Urothelium cell line (cell line): ENCODE measurements at regions not wholly inside any gene's neighbourhood (a gene's known extent, or its start where the extent isn't known, plus 50 kb on each side); places are given as distances from the start of the nearest gene placed in this dataset.
"Not testable (repeated sequence)": the region's sequence is repeated elsewhere in the genome, so short reads cannot be mapped to it uniquely, and the experiment has no call there.

Experiments
- DNase-seq: peaks from one replicate; pipeline ENCODE4 v3.0.0; 2011; ENCODE audit warnings: low spot score, mixed read lengths
- FAIRE-seq: peaks from 2 replicates; lab custom pipeline; 2011; peaks lifted over from hg19 to GRCh38; lab: Jason Lieb, UNC

DNA sequence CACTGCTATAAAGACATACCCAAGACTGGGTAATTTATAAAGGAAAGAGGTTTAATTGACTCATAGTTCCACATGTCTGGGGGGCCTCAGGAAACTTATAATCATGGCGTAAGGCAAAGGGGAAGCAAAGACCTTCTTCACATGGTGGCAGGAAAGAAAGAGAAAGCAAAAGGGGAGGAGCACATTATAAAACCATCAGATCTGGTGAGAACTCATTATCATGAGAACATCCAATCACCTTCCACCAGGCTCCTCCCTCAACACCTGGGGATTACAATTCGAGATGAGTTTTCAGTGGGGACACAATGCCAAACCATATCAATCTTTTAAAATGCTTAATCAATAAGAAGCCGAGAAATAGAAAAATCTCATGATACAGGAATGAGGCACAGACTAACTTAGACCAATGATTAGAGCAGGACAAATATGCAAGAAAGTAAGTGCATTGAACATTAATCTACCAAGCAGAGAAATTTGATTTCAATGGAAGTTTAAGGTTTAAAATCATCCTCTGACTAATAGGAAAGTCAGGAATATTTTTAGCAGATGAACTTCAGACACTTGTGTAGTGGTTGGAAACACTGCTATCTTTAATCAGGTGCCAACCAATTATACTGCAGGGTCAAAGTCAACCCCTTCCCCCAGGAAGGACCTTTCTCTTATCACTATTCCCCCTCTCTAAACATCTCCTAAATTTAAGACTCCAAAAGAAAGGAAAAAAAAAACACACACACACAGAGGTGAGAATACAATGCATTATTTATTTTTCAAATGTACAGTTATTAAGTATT lies 259.2 kb downstream of the IRS1 start:
- FAIRE-seq = no peak

DNA sequence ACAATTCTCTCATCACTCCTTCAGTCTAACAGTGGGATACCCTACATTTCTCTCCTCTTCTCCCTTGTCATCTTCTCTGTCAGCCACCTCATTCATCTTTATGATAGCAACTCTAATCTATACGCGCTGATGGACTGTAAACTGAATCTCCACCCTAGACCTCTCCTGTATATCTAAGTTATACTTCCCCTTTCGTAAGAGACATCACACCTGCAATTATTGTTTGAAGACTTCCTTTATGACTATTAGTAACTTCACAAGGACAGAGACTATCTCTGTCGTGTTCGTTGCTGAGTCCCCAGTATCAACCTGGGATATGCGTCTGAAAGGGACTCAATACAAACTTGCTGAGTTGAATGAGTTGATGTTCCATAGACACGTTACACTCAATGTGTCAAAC lies 263.2 kb downstream of the IRS1 start:
- DNase-seq = no peak
- FAIRE-seq = no peak

More for the DNA sequence above, 259.2 kb downstream of the IRS1 start:
- no peak for DNase-seq

DNA sequence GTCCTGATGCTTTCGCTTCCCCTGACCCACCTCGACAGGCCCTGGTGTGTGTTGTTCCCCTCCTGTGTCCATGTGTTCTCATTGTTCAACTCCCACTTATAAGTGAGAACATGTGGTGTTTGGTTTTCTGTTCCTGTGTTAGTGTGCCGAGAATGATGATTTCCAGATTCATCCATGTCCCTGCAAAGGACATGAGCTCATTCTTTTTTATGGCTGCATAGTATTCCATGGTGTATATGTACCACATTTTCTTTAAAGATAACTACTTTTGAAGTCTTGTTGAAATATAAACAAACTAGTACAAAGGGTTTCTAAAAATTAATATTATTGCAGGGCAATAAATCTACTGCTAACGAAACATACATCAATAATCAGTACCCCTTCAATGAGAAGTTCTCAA lies 266.6 kb downstream of the IRS1 start:
- not testable (repeated sequence) for FAIRE-seq, DNase-seq

DNA sequence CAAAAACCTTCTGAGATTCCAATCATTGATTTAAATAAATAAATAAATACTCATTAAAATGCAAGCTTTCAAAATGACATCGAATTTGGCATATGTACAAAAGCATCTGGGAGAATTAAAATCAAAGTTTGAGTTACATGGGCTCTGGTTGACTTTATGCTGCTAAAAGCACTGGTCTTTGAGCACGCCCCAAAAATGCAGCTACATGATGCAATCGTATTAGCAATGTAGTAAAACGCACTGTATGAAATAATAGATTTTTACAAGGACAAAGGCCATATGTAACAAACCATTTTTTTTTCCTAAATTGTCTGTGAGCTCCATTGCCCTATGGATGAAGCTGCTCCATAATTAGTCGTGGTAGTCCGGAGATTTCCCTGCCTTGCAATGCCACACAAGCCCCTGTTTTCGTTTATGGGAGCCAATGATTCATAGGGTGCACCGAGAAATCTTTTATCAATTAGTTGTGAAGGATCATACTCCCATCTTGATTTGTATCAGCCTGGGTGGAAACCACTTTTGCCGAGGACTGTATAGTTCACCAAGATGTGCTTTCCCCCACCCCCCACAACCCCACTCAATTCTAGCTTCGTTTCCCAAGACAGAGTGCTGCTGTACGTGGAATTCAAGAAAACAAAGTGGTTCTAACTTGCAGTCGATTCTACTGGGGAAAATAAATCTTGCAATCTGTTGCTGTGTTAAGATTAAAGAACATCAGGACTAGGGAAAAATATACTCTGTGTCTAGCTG lies 268.4 kb downstream of the IRS1 start:
- FAIRE-seq = no peak

DNA sequence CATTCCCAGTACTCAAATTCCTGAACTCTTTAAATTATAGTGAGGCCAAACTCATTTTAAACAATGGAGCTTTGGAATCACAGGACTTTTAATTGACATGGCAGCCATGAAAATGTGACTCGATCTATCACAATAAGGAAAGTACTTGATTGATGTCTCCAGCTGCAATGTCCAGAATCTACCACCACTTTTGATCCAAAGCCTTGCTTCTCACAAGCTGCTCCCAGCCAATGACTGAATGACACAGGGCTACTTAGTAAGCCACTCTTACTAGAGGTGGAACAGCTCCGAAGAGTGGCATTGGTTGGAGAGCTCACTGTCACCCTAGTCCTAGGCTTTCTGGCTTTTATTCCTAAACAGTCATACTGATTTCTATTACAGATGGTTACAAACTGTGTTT lies 270.1 kb downstream of the IRS1 start:
- no peak for FAIRE-seq
- no peak for DNase-seq

More for the DNA sequence above, 268.4 kb downstream of the IRS1 start:
- DNase-seq = no peak

DNA sequence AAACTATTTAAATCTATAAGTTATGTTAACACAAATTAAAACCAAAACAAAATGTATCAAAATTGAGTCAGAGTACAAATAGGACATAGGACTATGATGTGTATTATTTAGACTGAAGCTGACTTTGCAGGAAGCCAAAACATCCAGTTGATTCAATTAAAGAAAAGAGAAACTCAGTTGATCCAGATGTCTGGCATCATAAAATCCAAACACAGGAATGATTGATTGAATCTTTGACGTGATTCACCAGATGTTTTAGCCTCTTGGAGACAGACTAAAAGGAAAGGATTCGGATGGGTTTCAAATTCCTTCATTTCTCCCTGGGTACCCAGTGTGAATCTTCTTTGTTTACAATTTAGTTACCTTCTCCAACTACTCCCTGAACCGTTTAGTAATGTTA lies 272.9 kb downstream of the IRS1 start:
- DNase-seq (no peak), FAIRE-seq (no peak)

DNA sequence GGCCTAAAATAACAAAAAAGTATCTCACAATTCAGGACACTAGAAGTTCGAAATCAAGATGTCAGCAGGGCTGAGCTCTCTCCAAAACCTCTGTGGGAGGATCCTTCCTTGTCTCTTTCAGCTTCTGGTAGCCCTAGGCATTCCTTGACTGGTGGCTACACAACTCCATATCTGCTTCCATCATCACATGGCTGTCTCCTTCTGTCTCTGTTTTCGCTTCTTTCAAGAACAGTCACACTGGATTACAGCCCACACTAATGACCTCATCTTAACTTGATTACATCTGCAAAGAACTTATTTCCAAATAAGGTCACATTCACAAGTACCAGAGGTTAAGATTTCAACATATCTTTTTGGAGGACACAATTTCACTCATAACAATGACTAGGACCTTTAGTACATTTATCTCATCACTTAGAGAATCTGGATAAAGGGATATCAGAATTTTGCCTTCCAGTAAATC lies 275.2 kb downstream of the IRS1 start:
- DNase-seq (no peak), FAIRE-seq (no peak)

DNA sequence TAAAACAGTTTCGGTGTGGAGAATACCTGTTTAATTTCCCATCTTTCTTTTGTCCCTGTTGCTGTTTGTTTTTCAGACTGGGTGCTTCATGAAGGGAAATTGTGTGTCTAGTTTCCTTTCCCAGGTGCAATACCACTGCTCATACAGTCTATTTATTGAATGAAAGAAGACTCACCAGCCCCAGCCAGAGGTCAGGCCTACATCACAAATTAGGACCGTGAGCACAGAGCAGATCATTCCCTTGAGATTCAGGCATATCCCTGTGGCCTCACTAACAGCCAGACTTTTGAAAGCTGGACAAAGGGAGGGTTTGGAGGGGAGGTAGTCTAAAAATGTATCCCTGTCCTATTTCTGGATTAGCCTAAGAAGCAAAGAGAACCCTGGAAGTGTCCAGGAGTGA lies 278.9 kb downstream of the IRS1 start:
- no peak for DNase-seq
- FAIRE-seq = no peak

DNA sequence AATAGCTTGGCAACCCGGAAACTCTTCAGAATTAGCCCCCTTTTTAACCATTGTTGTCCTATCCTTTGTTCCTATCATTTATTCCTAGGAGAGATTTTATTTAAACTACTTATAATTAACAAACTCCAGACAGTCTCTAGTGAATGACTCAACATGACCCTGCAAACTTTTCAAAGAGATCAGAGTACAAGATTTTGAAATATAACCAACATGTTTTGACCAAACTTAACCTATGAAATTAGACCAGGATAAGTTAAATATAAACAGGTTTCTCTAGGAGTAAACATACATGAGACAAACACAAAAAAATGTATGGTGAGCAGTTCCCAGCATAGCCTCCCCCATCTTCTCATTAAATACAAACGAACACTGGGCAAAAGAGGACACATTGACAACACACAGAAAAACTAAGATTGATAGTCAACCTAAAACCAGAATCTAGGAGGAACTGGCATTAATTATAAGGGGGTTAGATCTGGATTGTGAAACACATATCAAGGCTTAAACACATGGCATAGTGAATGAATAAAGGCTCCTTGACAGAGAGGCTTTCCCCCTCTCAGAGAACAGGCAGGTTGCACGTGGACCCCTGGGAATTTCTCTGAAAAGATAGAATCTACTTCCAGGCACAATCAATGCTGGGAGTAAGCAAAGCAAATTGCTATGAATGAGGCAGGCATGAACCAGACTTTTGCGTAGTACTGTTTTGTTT lies 284.1 kb downstream of the IRS1 start:
- DNase-seq (no peak), FAIRE-seq (no peak)

DNA sequence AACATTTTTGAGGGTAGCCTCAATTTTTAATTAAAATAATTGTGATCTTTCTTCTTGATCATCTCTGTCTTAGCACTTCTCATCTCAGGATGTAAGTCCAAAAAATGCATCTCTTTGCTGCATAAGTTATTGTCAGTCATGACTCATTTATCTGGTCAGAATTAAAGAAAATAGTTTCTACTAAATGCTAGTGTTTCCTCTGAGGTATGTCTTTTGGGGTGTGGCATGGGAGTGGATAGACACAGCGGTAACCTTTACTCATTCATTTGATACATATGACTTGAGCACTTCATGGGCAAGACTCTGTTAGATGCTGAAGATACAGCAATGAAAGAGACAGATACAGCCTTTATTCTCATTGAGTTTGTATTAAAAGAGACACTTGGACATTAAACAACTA lies 284.7 kb downstream of the IRS1 start:
- DNase-seq (peak; percentile 6), FAIRE-seq (no peak)

DNA sequence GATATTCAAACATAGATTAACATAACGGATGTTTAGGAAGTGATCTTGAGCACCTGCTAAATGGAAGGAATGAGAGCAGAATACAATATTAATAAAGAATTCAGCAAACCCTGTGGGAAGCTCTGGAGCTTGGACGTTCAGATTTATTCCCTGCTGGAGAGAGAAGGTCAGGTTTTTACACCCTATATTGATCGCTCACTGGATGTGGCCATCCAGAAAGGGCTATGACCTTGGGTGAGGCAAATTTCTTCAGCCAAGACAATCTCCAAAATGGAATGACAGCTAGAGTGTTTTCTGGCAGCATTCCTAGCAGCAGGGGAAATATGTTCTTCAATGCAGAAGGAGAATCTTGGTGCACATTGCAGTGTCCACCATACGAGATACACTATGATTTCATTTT lies 288.3 kb downstream of the IRS1 start:
- DNase-seq = no peak
- FAIRE-seq = no peak

DNA sequence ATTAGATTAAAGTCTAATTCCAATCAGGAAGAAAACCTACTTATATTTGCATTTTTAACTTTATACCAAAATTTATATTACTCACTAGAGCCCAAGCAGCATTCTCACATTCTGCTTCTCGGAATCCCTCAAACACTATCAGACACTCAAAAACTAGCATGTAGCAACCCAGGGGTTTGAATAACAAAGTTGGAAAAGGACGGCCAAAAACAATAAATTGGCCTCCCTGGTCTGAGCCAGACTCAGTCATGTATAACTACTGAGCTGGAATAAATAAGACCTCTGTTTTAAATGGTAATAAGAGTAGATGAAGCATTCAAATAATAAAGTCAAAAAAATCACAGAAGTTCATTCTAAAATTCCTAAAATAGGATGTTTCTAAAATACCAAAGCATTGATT lies 290.9 kb downstream of the IRS1 start:
- DNase-seq (no peak), FAIRE-seq (no peak)

DNA sequence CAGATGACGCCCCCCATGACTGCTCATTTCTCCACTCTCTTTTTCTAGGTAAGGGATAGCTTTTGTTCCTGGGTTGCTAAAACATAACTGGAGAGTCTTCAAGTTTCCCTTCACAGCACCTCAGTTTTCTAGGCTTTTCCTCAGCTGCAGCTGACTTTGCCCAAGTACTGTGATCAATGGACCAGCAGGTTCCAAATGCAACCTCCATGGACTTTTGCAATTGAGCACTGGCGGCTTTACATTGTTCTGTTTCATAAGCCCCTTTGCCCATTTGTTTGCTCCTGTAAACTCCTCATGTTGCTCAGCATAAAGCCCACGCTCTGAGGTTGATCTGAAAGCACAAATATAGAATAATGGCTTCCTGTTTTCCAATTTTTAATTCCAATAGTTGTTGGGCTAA lies 291.6 kb downstream of the IRS1 start:
- DNase-seq (no peak), FAIRE-seq (no peak)

DNA sequence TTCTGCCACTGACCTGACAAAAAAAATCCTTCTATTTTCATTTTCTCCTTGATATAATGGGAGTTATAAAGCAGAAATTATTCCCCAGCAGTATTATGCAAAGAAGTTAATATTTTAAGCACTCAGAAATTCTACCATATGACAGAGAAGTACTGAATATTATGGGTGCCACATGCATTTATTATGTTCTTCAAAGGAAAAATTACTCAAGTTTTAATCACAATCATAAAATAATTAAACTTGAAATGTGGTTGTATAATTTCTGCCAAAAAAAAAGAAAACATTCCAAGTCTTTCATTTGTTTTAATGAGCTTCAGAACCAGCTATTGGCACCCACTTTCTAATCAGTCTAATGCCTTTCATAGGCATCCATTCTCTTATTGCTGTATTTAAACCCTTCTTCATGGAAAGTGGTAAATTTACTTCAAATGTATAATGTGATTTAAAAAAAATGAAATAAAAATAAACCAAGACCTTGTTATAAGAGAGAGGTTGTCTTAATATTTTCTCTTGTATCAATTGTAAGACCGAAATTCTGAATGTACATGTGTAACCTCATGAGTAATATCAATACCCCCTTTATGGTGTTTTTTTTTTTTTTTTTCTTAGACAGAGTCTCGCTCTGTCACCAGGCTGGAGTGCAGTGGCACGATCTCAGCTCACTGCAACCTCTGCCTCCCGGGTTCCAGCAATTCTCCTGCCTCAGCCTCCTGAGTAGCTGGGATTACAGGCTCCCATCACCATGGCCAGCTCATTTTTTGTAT lies 302.3 kb downstream of the IRS1 start:
- FAIRE-seq (no peak), DNase-seq (no peak)

DNA sequence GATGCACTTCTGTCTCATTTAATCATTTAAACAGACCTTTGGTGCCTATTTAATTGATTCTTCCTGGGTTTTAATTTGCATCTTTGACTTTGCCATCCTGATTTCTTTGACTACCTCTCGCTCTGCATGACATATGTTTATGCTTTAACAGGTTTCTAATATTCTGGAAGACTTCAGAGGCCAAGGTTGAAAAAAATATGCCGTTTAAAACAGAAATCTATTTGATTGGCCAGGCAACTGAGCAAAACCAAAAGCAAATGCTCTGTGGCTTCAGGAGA lies 303.4 kb downstream of the IRS1 start:
- no peak for FAIRE-seq
- DNase-seq = no peak

DNA sequence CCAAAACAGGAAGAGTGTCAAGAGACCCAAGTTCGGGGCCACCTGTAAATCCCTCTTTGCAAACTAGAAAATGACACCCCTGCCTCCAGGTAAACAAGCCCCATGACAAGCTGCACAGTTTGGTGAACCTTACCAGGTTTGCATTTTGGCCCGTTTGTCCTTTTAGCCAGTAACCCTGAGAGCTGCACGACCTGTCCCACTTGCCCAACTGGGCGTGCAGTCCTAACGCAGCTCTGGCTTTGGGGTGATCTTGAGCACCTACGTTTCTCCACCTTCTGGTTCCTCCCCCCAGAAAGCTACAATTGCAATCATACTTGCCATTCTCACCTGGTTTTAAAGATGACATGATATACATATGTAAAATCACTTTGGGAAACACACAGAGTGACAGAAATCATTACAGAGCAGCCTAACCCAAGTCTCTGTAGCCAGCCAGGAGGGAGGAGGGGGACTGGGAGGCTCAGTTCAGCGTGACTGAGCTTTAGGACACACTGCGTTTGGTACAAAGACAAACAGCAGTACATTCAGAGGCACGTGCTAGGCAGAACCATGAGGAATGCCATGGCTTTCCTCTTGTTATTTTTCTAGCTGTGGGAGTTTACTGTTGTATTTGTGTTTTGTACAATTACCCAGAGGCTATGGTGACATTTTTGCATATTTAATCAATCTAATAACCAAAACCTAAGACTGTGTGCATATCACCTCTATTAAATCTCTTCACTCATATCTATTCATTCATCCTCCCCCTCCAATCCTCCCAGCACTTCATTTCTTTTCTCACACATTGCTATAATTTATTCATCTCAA lies 304.0 kb downstream of the IRS1 start:
- no peak for DNase-seq
- FAIRE-seq = no peak

DNA sequence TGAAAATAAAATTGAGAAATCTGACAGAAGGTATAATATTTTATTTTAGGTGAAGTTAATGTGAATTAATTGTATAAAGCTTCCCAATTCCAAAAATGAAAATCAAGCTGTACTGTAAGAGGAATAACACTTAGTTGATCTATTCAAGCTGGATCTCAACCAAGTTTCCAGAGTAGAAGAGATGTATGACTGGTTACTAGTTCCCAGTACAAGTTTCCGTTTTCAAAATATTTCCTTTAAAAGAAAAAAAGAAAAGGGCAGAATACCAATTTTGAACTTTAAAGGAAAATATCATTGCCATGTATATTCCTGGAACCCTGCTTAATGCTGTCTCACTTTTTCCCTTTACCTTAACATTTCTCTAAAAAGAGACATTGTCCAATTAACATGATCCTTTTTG lies 308.5 kb downstream of the IRS1 start:
- FAIRE-seq = no peak
- no peak for DNase-seq

DNA sequence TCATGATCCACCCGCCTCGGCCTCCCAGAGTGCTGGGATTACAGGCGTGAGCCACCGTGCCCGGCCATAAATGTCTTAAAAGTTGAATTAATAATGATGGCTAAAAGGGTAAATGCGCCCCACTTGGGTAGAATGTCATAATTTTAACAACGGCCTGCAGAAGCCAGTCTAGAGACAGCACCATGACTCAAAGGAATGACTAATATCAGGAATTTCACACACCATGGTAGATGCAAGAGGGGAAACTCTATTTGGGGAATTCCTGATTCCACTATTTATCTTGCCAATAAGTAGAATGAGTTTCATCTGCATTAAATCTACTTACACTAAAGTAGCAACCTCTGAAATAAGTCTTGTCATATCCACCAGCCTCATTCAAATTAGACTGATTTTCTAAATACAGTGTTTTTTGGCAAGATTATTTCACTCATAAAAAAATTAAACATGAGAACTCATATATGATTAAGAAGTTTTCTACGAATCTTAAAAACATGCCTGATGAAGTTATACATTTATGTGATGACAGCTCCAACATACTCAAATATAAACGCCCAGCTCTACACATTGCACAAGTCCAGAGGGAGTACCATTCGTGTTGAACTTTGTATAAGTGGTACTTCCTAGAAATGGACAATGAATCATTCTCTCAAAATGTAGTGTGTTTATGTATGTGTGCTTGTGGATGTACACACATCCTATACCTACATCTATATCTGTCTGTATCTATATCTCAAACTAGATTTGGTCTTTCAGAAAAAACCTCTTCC lies 309.7 kb downstream of the IRS1 start:
- peak; percentile 54 for DNase-seq
- no peak for FAIRE-seq

DNA sequence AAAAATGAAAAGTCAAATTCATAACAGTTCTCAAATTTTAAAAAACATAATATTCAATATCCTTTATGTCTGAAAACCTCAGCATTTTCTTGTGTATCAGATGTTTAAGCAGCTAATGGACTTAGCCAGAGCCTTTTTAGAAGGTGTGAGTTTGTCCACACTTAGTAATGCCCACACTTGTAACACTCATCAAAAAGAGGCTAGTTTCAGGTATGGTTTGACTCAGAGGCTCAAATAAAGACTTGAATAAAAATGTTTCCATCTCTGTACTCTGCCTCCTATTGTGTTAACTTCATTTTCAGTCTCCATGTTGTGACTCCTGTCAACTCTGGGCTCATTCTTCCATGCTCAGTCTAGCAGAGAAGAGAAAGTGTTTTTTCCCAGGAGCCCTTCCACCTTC lies 311.6 kb downstream of the IRS1 start:
- FAIRE-seq (no peak), DNase-seq (no peak)

DNA sequence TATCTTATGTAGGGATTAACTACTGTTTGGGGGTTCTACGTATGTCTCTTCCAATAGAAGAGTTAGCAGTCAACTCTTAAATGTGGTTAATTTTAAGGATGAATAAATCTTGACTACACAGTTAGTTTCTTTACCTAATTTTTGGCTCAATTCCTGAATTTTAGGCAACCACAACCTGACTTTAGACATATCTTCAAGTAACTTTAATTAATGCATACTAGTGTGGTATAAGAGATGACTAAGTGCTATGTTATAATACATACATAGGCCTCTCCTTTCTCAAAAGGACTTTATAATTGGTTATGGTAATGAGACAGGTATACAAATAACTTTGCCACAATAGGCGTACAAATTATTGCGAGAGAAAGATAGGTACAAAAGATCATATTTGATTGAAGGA lies 312.0 kb downstream of the IRS1 start:
- DNase-seq (no peak), FAIRE-seq (no peak)
